ENCODE measurements at regions not wholly inside any gene's neighbourhood (a gene's known extent, or its start where the extent isn't known, plus 50 kb on each side); places are given as distances from the start of the nearest gene placed in this dataset.

DNA sequence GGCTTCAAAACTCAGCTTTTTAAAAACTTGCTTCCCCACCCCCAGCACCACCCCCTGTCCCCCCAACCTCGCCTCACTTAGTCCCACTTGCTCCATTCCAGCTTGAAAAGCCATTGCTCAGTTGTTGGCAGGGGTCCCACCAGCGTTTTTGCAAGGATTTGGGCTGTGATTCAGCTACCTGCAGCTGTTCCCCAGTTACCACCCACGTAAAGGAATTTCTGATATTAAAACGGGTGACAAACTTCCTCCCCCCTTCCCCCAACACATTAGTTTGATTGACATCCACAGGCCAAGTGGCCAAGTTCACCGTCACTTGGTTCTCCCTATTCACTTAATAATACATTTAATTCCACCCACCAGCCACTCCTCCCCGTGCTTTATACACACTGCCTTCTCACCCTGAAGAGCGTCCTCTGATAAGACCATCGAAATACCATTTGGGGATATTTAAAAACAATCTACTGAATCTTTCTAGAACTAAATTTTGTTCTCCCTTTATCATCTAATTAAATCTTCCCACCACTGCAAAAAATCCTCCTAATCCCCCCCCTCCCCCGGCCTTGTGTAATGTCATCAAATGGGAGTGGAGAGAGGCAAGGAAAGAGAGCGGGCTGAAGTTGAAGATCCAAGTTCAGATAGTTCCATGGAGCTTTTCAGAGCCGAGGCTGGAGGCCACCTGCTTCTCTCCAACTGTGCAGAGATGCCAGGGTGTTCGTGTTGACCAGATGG lies 55.1 kb downstream of the SOX9 start:
- H3K27ac ChIP-seq (ENCODE audit: low read depth, low read length), result no peak overlapping the region
- H3K9ac ChIP-seq (ENCODE audit: low read depth in 1 of 2, low read length in 2 of 2), result no peak overlapping the region
- H3K36me3 ChIP-seq (ENCODE audit: control insufficient read depth in 1 of 2, insufficient read depth in 2 of 2, low read length in 2 of 2), result no peaks in the 10 kb centered on the region
- peaks cover 5 to 22% of the 10 kb centered on the region in 2 donors for H3K4me1 ChIP-seq (ENCODE audit: control insufficient read depth in 1 of 2, insufficient read depth in 2 of 2, low read length in 2 of 2)
- no peak overlapping the region for H3K4me3 ChIP-seq (ENCODE audit: low read depth in 1 of 2, low read length in 2 of 2)
- H3K27me3 ChIP-seq (ENCODE audit: control insufficient read depth in 1 of 2, insufficient read depth in 2 of 2, low read length in 2 of 2), result no peaks in the 10 kb centered on the region
- H3K9me3 ChIP-seq (ENCODE audit: control insufficient read depth in 1 of 2, low read length in 2 of 2), result no peaks in the 10 kb centered on the region

GRCh38 chr17:72176516-72176851 lies 55.7 kb downstream of the SOX9 start:
- Histone ChIP-seq H3K36me3 (ENCODE audit: control insufficient read depth in 1 of 2, insufficient read depth in 2 of 2, low read length in 2 of 2) (no peaks in the 10 kb centered on the region), H3K9ac (ENCODE audit: low read depth in 1 of 2, low read length in 2 of 2) (no peak overlapping the region), H3K4me3 (ENCODE audit: low read depth in 1 of 2, low read length in 2 of 2) (peak overlapping the region; percentile 1 to 30), H3K4me1 (ENCODE audit: control insufficient read depth in 1 of 2, insufficient read depth in 2 of 2, low read length in 2 of 2) (peaks cover 5 to 22% of the 10 kb centered on the region in 2 donors), H3K27ac (ENCODE audit: low read depth, low read length) (no peak overlapping the region), H3K9me3 (ENCODE audit: control insufficient read depth in 1 of 2, low read length in 2 of 2) (no peaks in the 10 kb centered on the region), H3K27me3 (ENCODE audit: control insufficient read depth in 1 of 2, insufficient read depth in 2 of 2, low read length in 2 of 2) (no peaks in the 10 kb centered on the region)

- Histone ChIP-seq H3K9me3 (ENCODE audit: control insufficient read depth in 1 of 2, low read length in 2 of 2) (no peaks in the 10 kb centered on the region), H3K27ac (ENCODE audit: low read depth, low read length) (no peak overlapping the region), H3K4me1 (ENCODE audit: control insufficient read depth in 1 of 2, insufficient read depth in 2 of 2, low read length in 2 of 2) (peaks cover 5 to 18% of the 10 kb centered on the region in 2 donors), H3K27me3 (ENCODE audit: control insufficient read depth in 1 of 2, insufficient read depth in 2 of 2, low read length in 2 of 2) (no peaks in the 10 kb centered on the region), H3K4me3 (ENCODE audit: low read depth in 1 of 2, low read length in 2 of 2) (peak overlapping the region; percentile 1 to 30), H3K9ac (ENCODE audit: low read depth in 1 of 2, low read length in 2 of 2) (no peak overlapping the region), H3K36me3 (ENCODE audit: control insufficient read depth in 1 of 2, insufficient read depth in 2 of 2, low read length in 2 of 2) (no peaks in the 10 kb centered on the region)
Observed at GRCh38 chr17:72176951-72177660, 56.3 kb downstream of the SOX9 start.

DNA sequence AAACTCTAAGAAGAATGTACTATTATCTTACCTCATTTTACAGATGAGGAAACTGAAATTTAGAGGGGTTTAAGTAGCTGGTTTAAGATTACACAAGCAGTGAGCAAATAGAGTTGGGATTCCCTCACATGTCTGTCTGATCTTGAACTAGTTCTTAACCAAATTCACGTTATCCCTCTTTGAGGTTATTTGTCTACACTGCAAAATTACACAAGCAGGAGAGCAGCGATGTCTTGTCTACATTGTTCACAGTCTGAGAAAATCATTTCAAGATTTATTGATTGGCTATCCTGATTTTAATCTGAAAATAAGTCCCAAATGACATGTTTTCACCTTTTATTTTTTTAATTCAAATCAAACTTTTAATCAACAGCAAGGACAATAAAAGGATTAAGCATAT lies 56.9 kb downstream of the SOX9 start:
- no peaks in the 10 kb centered on the region for H3K27me3 ChIP-seq (ENCODE audit: control insufficient read depth in 1 of 2, insufficient read depth in 2 of 2, low read length in 2 of 2)
- peaks cover 5 to 17% of the 10 kb centered on the region in 2 donors for H3K4me1 ChIP-seq (ENCODE audit: control insufficient read depth in 1 of 2, insufficient read depth in 2 of 2, low read length in 2 of 2)
- no peak overlapping the region for H3K4me3 ChIP-seq (ENCODE audit: low read depth in 1 of 2, low read length in 2 of 2)
- H3K36me3 ChIP-seq (ENCODE audit: control insufficient read depth in 1 of 2, insufficient read depth in 2 of 2, low read length in 2 of 2), result no peaks in the 10 kb centered on the region
- H3K27ac ChIP-seq (ENCODE audit: low read depth, low read length), result no peak overlapping the region
- no peak overlapping the region for H3K9ac ChIP-seq (ENCODE audit: low read depth in 1 of 2, low read length in 2 of 2)
- H3K9me3 ChIP-seq (ENCODE audit: control insufficient read depth in 1 of 2, low read length in 2 of 2), result no peaks in the 10 kb centered on the region

- H3K27ac ChIP-seq (ENCODE audit: low read depth, low read length), result no peak overlapping the region
- no peaks in the 10 kb centered on the region for H3K36me3 ChIP-seq (ENCODE audit: control insufficient read depth in 1 of 2, insufficient read depth in 2 of 2, low read length in 2 of 2)
- H3K9me3 ChIP-seq (ENCODE audit: control insufficient read depth in 1 of 2, low read length in 2 of 2), result no peaks in the 10 kb centered on the region
- H3K9ac ChIP-seq (ENCODE audit: low read depth in 1 of 2, low read length in 2 of 2), result no peak overlapping the region
- no peaks in the 10 kb centered on the region for H3K27me3 ChIP-seq (ENCODE audit: control insufficient read depth in 1 of 2, insufficient read depth in 2 of 2, low read length in 2 of 2)
- H3K4me3 ChIP-seq (ENCODE audit: low read depth in 1 of 2, low read length in 2 of 2), result no peak overlapping the region
- H3K4me1 ChIP-seq (ENCODE audit: control insufficient read depth in 1 of 2, insufficient read depth in 2 of 2, low read length in 2 of 2), result peaks cover 0 to 7% of the 10 kb centered on the region in 2 donors
Observed at GRCh38 chr17:72182371-72182873, 61.6 kb downstream of the SOX9 start.

DNA sequence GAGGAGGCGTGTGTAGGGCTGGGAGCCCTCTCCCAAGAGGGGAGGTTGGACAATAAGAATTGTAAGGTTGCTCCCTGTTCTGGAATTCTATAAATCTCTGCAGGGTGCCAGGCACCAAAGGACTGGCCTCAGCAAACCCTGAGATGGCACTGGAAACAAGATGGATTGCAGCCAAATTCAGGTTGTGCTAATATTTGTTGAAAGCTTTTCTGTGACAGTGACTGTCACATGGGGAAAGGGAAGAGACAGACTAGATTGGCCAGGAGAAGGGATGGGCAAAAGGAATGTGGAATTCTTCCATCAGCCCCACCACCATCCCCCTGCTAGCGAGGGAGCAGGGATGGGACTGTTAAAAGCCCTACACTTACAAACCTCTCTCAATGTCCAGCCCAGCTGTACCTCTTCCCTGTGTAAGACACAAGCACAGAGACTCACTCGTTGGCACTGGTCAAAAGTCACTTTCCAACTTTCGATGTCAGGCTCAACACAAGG lies 62.4 kb downstream of the SOX9 start:
- H3K4me3 ChIP-seq (ENCODE audit: low read depth in 1 of 2, low read length in 2 of 2), result no peak overlapping the region
- H3K9ac ChIP-seq (ENCODE audit: low read depth in 1 of 2, low read length in 2 of 2), result no peak overlapping the region
- no peaks in the 10 kb centered on the region for H3K4me1 ChIP-seq (ENCODE audit: control insufficient read depth in 1 of 2, insufficient read depth in 2 of 2, low read length in 2 of 2)
- no peaks in the 10 kb centered on the region for H3K36me3 ChIP-seq (ENCODE audit: control insufficient read depth in 1 of 2, insufficient read depth in 2 of 2, low read length in 2 of 2)
- no peaks in the 10 kb centered on the region for H3K9me3 ChIP-seq (ENCODE audit: control insufficient read depth in 1 of 2, low read length in 2 of 2)
- H3K27me3 ChIP-seq (ENCODE audit: control insufficient read depth in 1 of 2, insufficient read depth in 2 of 2, low read length in 2 of 2), result no peaks in the 10 kb centered on the region
- no peak overlapping the region for H3K27ac ChIP-seq (ENCODE audit: low read depth, low read length)

DNA sequence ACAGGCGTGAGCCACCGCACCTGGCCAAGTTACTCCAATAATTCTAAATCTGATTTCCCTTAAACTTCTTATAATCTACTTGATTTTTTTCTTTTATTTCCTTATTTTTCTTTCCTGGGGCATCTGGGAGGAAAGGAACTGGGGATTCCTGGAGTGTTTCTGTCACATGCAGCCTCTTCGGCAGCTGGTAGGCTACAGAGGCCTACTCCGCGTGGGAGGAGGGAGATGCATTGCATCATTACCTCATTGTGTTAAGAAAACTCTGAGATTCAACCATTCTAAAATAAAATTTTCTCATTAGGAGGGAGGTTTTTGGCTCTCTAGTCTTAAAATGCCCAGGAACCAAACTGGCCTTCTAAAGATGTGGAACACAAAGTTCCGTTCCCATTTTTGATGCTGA lies 64.0 kb downstream of the SOX9 start:
- H3K36me3 ChIP-seq (ENCODE audit: control insufficient read depth in 1 of 2, insufficient read depth in 2 of 2, low read length in 2 of 2), result no peaks in the 10 kb centered on the region
- no peak overlapping the region for H3K9ac ChIP-seq (ENCODE audit: low read depth in 1 of 2, low read length in 2 of 2)
- H3K9me3 ChIP-seq (ENCODE audit: control insufficient read depth in 1 of 2, low read length in 2 of 2), result no peaks in the 10 kb centered on the region
- H3K27ac ChIP-seq (ENCODE audit: low read depth, low read length), result no peak overlapping the region
- H3K27me3 ChIP-seq (ENCODE audit: control insufficient read depth in 1 of 2, insufficient read depth in 2 of 2, low read length in 2 of 2), result no peaks in the 10 kb centered on the region
- H3K4me1 ChIP-seq (ENCODE audit: control insufficient read depth in 1 of 2, insufficient read depth in 2 of 2, low read length in 2 of 2), result no peaks in the 10 kb centered on the region
- H3K4me3 ChIP-seq (ENCODE audit: low read depth in 1 of 2, low read length in 2 of 2), result no peak overlapping the region

- Histone ChIP-seq H3K4me1 (ENCODE audit: control insufficient read depth in 1 of 2, insufficient read depth in 2 of 2, low read length in 2 of 2) (no peaks in the 10 kb centered on the region), H3K9me3 (ENCODE audit: control insufficient read depth in 1 of 2, low read length in 2 of 2) (no peaks in the 10 kb centered on the region), H3K9ac (ENCODE audit: low read depth in 1 of 2, low read length in 2 of 2) (no peak overlapping the region), H3K27ac (ENCODE audit: low read depth, low read length) (no peak overlapping the region), H3K4me3 (ENCODE audit: low read depth in 1 of 2, low read length in 2 of 2) (no peak overlapping the region), H3K27me3 (ENCODE audit: control insufficient read depth in 1 of 2, insufficient read depth in 2 of 2, low read length in 2 of 2) (no peaks in the 10 kb centered on the region), H3K36me3 (ENCODE audit: control insufficient read depth in 1 of 2, insufficient read depth in 2 of 2, low read length in 2 of 2) (no peaks in the 10 kb centered on the region)
Observed at GRCh38 chr17:72185564-72185963, 64.7 kb downstream of the SOX9 start.

GRCh38 chr17:72187556-72187955 lies 66.7 kb downstream of the SOX9 start:
- H3K4me3 ChIP-seq (ENCODE audit: low read depth in 1 of 2, low read length in 2 of 2), result no peak overlapping the region
- no peak overlapping the region for H3K9ac ChIP-seq (ENCODE audit: low read depth in 1 of 2, low read length in 2 of 2)
- no peaks in the 10 kb centered on the region for H3K4me1 ChIP-seq (ENCODE audit: control insufficient read depth in 1 of 2, insufficient read depth in 2 of 2, low read length in 2 of 2)
- H3K9me3 ChIP-seq (ENCODE audit: control insufficient read depth in 1 of 2, low read length in 2 of 2), result no peaks in the 10 kb centered on the region
- no peaks in the 10 kb centered on the region for H3K27me3 ChIP-seq (ENCODE audit: control insufficient read depth in 1 of 2, insufficient read depth in 2 of 2, low read length in 2 of 2)
- H3K27ac ChIP-seq (ENCODE audit: low read depth, low read length), result no peak overlapping the region
- no peaks in the 10 kb centered on the region for H3K36me3 ChIP-seq (ENCODE audit: control insufficient read depth in 1 of 2, insufficient read depth in 2 of 2, low read length in 2 of 2)

- no peaks in the 10 kb centered on the region for H3K9me3 ChIP-seq (ENCODE audit: control insufficient read depth in 1 of 2, low read length in 2 of 2)
- no peaks in the 10 kb centered on the region for H3K27me3 ChIP-seq (ENCODE audit: control insufficient read depth in 1 of 2, insufficient read depth in 2 of 2, low read length in 2 of 2)
- H3K4me1 ChIP-seq (ENCODE audit: control insufficient read depth in 1 of 2, insufficient read depth in 2 of 2, low read length in 2 of 2), result no peaks in the 10 kb centered on the region
- H3K4me3 ChIP-seq (ENCODE audit: low read depth in 1 of 2, low read length in 2 of 2), result no peak overlapping the region
- H3K27ac ChIP-seq (ENCODE audit: low read depth, low read length), result no peak overlapping the region
- no peaks in the 10 kb centered on the region for H3K36me3 ChIP-seq (ENCODE audit: control insufficient read depth in 1 of 2, insufficient read depth in 2 of 2, low read length in 2 of 2)
- H3K9ac ChIP-seq (ENCODE audit: low read depth in 1 of 2, low read length in 2 of 2), result no peak overlapping the region
Observed at GRCh38 chr17:72188801-72189200, 68.0 kb downstream of the SOX9 start.

All from duodenal mucosa (tissue), 2 donors.